ENCODE measurements at regions not wholly inside any gene's neighbourhood (a gene's known extent, or its start where the extent isn't known, plus 50 kb on each side); places are given as distances from the start of the nearest gene placed in this dataset.

DNA sequence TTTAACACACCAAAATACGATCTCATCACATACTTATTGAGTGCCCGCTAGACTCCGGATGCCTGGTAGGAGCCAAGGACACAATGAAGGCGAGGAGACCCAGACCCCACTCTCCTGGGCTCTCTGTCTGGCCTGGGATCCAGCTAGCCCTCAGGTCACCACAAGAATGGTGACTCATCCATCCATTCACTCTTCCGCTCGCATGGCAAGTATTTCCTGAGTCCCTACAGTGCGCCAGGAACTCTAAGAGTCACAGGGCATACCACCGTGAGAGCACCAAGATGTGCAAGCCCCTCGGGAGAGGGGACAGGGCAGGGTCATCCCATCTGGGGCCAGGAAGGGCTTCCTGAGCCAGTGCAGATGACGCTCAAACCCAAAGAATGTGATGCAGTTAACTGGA, 101.6 kb upstream of the PRR20G start:
- Histone ChIP-seq H3K4me3 (no peak overlapping the region), H3K27ac (no peak overlapping the region), H3K27me3 (peaks cover 0 to 80% (median 62%) of the 10 kb centered on the region in 7 donors), H3K36me3 (no peaks in the 10 kb centered on the region), H3K9me3 (no peaks in the 10 kb centered on the region), H3K4me1 (no peaks in the 10 kb centered on the region)
- intact Hi-C loops (cut with DNase I), result no loop called here
- TF ChIP-seq, protein P1, sequence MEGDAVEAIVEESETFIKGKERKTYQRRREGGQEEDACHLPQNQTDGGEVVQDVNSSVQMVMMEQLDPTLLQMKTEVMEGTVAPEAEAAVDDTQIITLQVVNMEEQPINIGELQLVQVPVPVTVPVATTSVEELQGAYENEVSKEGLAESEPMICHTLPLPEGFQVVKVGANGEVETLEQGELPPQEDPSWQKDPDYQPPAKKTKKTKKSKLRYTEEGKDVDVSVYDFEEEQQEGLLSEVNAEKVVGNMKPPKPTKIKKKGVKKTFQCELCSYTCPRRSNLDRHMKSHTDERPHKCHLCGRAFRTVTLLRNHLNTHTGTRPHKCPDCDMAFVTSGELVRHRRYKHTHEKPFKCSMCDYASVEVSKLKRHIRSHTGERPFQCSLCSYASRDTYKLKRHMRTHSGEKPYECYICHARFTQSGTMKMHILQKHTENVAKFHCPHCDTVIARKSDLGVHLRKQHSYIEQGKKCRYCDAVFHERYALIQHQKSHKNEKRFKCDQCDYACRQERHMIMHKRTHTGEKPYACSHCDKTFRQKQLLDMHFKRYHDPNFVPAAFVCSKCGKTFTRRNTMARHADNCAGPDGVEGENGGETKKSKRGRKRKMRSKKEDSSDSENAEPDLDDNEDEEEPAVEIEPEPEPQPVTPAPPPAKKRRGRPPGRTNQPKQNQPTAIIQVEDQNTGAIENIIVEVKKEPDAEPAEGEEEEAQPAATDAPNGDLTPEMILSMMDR (IDR thresholded peaks at IDR 0.05), result no peak
- no peak for DNase-seq
- WGBS, 2 donors, result 77 to 80% methylated on average over 10 of the region's 10 CpGs
- ATAC-seq, result no peak

DNA sequence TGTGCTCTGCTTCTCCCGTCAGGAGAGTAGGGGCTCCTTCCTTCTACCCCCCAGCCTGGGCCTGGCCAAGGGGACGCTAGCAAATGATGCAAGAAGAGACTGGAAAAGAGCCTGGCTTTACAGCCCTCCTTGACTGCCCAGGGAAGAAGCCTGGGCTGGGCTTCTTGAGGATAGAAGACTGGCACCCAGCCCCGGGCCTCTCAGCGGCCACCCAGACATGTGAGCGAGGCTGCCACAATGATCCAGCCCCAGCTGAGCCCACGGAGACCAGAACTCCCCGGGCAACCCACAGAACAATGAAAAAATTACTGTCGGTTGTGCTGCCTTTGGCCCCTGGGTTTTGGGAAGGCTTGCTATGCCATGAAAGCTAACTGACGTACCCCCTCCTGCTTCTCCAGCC, 100.6 kb upstream of the PRR20G start:
- intact Hi-C loops (cut with DNase I), result no loop called here
- ATAC-seq (no peak), DNase-seq (no peak)
- TF ChIP-seq, protein P1 (IDR thresholded peaks at IDR 0.05), result no peak
- whole genome bisulfite sequencing, 2 donors, result 67% methylated on average over 9 of the region's 9 CpGs
- no peak overlapping the region for H3K4me3 ChIP-seq
- H3K27me3 ChIP-seq, result peaks cover 0 to 75% (median 56%) of the 10 kb centered on the region in 7 donors
- no peaks in the 10 kb centered on the region for H3K4me1 ChIP-seq
- no peaks in the 10 kb centered on the region for H3K36me3 ChIP-seq
- H3K9me3 ChIP-seq, result peaks cover 0 to under 1% (median 0%) of the 10 kb centered on the region in 11 donors
- H3K27ac ChIP-seq, result no peak overlapping the region

DNA sequence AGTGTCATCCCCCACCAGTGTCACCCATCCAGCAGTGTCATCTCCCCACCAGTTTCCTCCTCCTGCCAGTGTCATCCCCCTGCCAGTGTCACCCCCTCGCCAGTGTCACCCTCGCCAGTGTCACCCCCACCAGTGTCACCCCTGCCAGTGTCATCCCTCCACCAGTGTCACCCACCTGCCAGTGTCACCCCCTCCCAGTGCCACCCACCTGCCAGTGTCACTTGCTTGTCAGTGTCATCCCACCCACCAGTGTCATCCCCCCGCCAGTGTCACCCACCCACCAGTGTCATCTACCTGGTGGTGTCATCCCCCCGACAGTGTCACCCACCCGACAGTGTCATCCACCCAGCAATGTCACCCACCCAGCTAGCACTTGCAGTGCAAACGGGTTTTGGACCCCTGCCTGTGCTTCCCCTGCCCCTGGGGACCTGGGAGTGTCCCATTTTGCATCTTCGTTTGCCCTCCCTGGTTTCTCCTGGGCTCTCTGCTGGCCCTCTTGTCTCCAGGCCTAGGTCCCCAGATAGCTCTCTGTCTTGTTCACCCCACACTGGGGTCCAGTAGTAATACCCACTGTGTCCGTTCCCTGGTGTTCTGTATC, 99.8 kb upstream of the PRR20G start:
- Histone ChIP-seq H3K27me3 (peaks cover 0 to 69% (median 50%) of the 10 kb centered on the region in 7 donors), H3K4me3 (no peak overlapping the region), H3K9me3 (peaks cover 0 to 5% (median 0%) of the 10 kb centered on the region in 11 donors), H3K4me1 (no peaks in the 10 kb centered on the region), H3K36me3 (no peaks in the 10 kb centered on the region), H3K27ac (no peak overlapping the region)
- DNase-seq, result no peak
- intact Hi-C loops (cut with DNase I), result loop anchor here in 1 of 10 donors (1.0 kb wide), 1 partner anchor 37 kb away; no protein-coding TSS in a partner anchor
- TF ChIP-seq, protein P1 (IDR thresholded peaks at IDR 0.05), result no peak
- ATAC-seq, result no peak
- WGBS, 2 donors, result 73 to 77% methylated on average over 8 of the region's 8 CpGs

DNA sequence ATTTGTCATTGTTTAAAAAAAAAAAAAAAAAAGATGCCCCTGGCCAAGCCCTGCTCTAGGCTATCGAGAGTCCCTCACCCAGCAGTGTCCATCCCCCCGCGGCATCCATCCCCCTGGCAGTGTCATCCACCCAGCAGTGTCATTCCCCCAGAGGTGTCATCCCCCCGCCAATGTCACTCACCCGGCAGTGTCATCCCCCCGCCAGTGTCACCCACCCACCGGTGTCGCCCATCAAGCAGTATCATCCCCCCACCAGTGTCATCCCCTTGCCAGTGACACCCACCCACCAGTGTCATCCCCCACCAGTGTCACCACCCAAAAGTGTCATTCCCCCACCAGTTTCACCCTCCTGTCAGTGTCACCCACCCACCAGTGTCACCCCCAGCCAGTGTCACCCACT, 99.3 kb upstream of the PRR20G start:
- intact Hi-C loops (cut with DNase I), result loop anchor here in 1 of 10 donors (1.0 kb wide), 1 partner anchor 37 kb away; no protein-coding TSS in a partner anchor
- no peaks in the 10 kb centered on the region for H3K4me1 ChIP-seq
- H3K36me3 ChIP-seq, result no peaks in the 10 kb centered on the region
- ATAC-seq (no peak), DNase-seq (no peak)
- WGBS, 2 donors, result 90 to 95% methylated on average over 8 of the region's 8 CpGs
- no peak overlapping the region for H3K27ac ChIP-seq
- TF ChIP-seq, protein P1 (IDR thresholded peaks at IDR 0.05), result no peak
- H3K4me3 ChIP-seq, result no peak overlapping the region
- H3K9me3 ChIP-seq, result peaks cover 0 to 10% (median 0%) of the 10 kb centered on the region in 11 donors
- H3K27me3 ChIP-seq, result peaks cover 0 to 63% (median 44%) of the 10 kb centered on the region in 7 donors
